GM19239 (cell line): ENCODE measurements at regions not wholly inside any gene's neighbourhood (a gene's known extent, or its start where the extent isn't known, plus 50 kb on each side); places are given as distances from the start of the nearest gene placed in this dataset.
"Not testable (repeated sequence)": the region's sequence is repeated elsewhere in the genome, so short reads cannot be mapped to it uniquely, and the experiment has no call there.

Source experiments
- DNase-seq: peaks from one replicate; pipeline ENCODE4 v3.0.0; 2011; ENCODE audit warnings: low spot score; ENCODE audit not compliant: insufficient read length
- FAIRE-seq: peaks from 2 replicates; lab custom pipeline; 2011; peaks lifted over from hg19 to GRCh38; lab: Jason Lieb, UNC

GRCh38 chr4:188370777-188371176 is 231.5 kb downstream of the TRIML1 start:
- no peak for DNase-seq
- no peak for FAIRE-seq

- DNase-seq (no peak), FAIRE-seq (no peak)
Measured at GRCh38 chr4:188372058-188372457, 232.8 kb downstream of the TRIML1 start.

- FAIRE-seq (no peak), DNase-seq (no peak)
Measured at GRCh38 chr4:188372829-188373228, 233.6 kb downstream of the TRIML1 start.

GRCh38 chr4:188374871-188375270 is 235.6 kb downstream of the TRIML1 start:
- no peak for DNase-seq
- no peak for FAIRE-seq

GRCh38 chr4:188377816-188378215 is 238.6 kb downstream of the TRIML1 start:
- FAIRE-seq: no peak

GRCh38 chr4:188383180-188383579 is 243.9 kb downstream of the TRIML1 start:
- DNase-seq (no peak), FAIRE-seq (no peak)

More at GRCh38 chr4:188377816-188378215, 238.6 kb downstream of the TRIML1 start:
- no peak for DNase-seq

- DNase-seq: no peak
- FAIRE-seq: no peak
Measured at GRCh38 chr4:188387179-188387791, 248.0 kb downstream of the TRIML1 start.

- not testable (repeated sequence) for FAIRE-seq, DNase-seq
Measured at GRCh38 chr4:188391349-188391748, 252.1 kb downstream of the TRIML1 start.

GRCh38 chr4:188396037-188396436 is 256.8 kb downstream of the TRIML1 start:
- no peak for FAIRE-seq
- DNase-seq: no peak

- DNase-seq (no peak), FAIRE-seq (no peak)
Measured at GRCh38 chr4:188399834-188400233, 260.6 kb downstream of the TRIML1 start.

- FAIRE-seq (no peak), DNase-seq (no peak)
Measured at GRCh38 chr4:188400451-188400850, 261.2 kb downstream of the TRIML1 start.

GRCh38 chr4:188403272-188403671 is 264.0 kb downstream of the TRIML1 start:
- no peak for FAIRE-seq
- no peak for DNase-seq

- not testable (repeated sequence) for FAIRE-seq, DNase-seq
Measured at GRCh38 chr4:188405071-188405835, 266.0 kb downstream of the TRIML1 start.

GRCh38 chr4:188408244-188409030 is 269.2 kb downstream of the TRIML1 start:
- FAIRE-seq: no peak
- DNase-seq: no peak

GRCh38 chr4:188409851-188410250 is 270.6 kb downstream of the TRIML1 start:
- FAIRE-seq: no peak
- DNase-seq: no peak

- DNase-seq: no peak
- no peak for FAIRE-seq
Measured at GRCh38 chr4:188411805-188412204, 272.6 kb downstream of the TRIML1 start.

GRCh38 chr4:188412499-188412898 is 273.3 kb downstream of the TRIML1 start:
- no peak for FAIRE-seq

GRCh38 chr4:188414441-188414840 is 275.2 kb downstream of the TRIML1 start:
- FAIRE-seq: no peak
- DNase-seq: no peak

More at GRCh38 chr4:188412499-188412898, 273.3 kb downstream of the TRIML1 start:
- DNase-seq: no peak

- DNase-seq (no peak), FAIRE-seq (no peak)
Measured at GRCh38 chr4:188417181-188417580, 277.9 kb downstream of the TRIML1 start.

GRCh38 chr4:188423039-188423438 is 283.8 kb downstream of the TRIML1 start:
- DNase-seq (no peak), FAIRE-seq (no peak)

GRCh38 chr4:188428935-188429334 is 289.7 kb downstream of the TRIML1 start:
- FAIRE-seq: no peak

More at GRCh38 chr4:188428935-188429334, 289.7 kb downstream of the TRIML1 start:
- no peak for DNase-seq
